Adrenal gland (tissue), 5 donors: ENCODE measurements at regions not wholly inside any gene's neighbourhood (a gene's known extent, or its start where the extent isn't known, plus 50 kb on each side); places are given as distances from the start of the nearest gene placed in this dataset.
"Not testable (repeated sequence)": the region's sequence is repeated elsewhere in the genome, so short reads cannot be mapped to it uniquely, and the experiment has no call there.

Experiments used
- POLR2A ChIP-seq, 2 donors: fragments of 450-650 bp; IDR thresholded peaks; one replicate each; pipeline ENCODE4 v1.6.1; 2017; ENCODE audit warnings: antibody characterized with exemption in 2 of 2, mild to moderate bottlenecking in 2 of 2, moderate library complexity in 1 of 2
- TF ChIP-seq, protein P1 (sequence below), 6 experiments: fragments of 450-650 bp in 4 of 6; fragments of 200-600 bp in 2 of 6; sonication (generic) in 1 of 6; IDR thresholded peaks; 1 replicate in 5 of 6; 2 replicates in 1 of 6; pipeline versions ENCODE4 v1.5.1 to v1.8.0; 2016 to 2021; ENCODE audit warnings: antibody characterized with exemption in 6 of 6, mild to moderate bottlenecking in 2 of 6, moderate library complexity in 1 of 6
- donor health status: DM: no; HTN: no; CAD: no.

DNA sequence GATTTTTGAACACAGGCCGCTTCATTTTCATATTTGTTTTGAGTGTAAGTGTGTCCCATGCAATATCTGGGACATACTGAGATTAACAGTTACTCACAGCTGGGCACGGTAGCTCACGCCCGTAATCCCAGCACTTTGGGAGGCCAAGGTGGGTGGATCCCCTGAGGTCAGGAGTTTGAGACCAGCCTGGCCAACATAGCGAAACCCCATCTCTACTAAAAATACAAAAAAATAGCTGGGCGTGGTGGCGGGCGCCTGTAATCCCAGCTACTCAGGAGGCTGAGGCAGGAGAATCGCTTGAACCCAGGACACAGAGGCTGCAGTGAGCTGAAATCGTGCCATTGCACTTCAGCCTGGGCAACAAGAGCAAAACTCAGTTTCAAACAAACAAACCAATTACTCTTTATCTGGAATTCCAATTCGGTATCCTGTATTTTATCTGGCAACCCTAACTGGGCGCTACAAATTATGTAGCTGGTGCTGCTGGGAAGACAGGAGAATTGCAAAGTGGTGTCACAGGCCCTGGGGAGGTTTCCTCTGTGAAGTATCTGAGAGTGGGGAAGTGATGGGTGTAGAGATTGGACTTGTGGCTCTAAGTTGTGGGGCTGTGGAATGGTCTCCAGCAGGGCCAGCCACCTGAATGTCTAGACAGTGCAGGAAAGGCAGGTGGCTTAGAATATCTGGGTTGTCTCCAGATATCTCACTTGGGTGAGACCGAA, 73.3 kb upstream of the SPRY4 start:
- TF ChIP-seq, protein P1, sequence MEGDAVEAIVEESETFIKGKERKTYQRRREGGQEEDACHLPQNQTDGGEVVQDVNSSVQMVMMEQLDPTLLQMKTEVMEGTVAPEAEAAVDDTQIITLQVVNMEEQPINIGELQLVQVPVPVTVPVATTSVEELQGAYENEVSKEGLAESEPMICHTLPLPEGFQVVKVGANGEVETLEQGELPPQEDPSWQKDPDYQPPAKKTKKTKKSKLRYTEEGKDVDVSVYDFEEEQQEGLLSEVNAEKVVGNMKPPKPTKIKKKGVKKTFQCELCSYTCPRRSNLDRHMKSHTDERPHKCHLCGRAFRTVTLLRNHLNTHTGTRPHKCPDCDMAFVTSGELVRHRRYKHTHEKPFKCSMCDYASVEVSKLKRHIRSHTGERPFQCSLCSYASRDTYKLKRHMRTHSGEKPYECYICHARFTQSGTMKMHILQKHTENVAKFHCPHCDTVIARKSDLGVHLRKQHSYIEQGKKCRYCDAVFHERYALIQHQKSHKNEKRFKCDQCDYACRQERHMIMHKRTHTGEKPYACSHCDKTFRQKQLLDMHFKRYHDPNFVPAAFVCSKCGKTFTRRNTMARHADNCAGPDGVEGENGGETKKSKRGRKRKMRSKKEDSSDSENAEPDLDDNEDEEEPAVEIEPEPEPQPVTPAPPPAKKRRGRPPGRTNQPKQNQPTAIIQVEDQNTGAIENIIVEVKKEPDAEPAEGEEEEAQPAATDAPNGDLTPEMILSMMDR (IDR thresholded peaks at IDR 0.05), result not testable (repeated sequence)
- not testable (repeated sequence) for TF ChIP-seq POLR2A (IDR thresholded peaks at IDR 0.05)
